MM.1S (cell line): ENCODE measurements at regions not wholly inside any gene's neighbourhood (a gene's known extent, or its start where the extent isn't known, plus 50 kb on each side); places are given as distances from the start of the nearest gene placed in this dataset.

Experiments used
- CTCF ChIP-seq: fragments of 300-600 bp; sonication (generic); IDR thresholded peaks from 2 replicates; pipeline ENCODE4 v1.5.1; 2016; ENCODE audit warnings: antibody characterized with exemption, low read length, mixed read lengths
- EZH2phosphoT487 ChIP-seq: fragments of 300-600 bp; sonication (generic); IDR thresholded peaks from 2 replicates; pipeline ENCODE4 v1.6.1; 2018; ENCODE audit warnings: antibody characterized with exemption, low read length

GRCh38 chr3:107206945-107207344 is 170.3 kb upstream of the CCDC54 start:
- TF ChIP-seq CTCF (no peak), EZH2phosphoT487 (no peak)
